ENCODE measurements at regions not wholly inside any gene's neighbourhood (a gene's known extent, or its start where the extent isn't known, plus 50 kb on each side); places are given as distances from the start of the nearest gene placed in this dataset.

DNA sequence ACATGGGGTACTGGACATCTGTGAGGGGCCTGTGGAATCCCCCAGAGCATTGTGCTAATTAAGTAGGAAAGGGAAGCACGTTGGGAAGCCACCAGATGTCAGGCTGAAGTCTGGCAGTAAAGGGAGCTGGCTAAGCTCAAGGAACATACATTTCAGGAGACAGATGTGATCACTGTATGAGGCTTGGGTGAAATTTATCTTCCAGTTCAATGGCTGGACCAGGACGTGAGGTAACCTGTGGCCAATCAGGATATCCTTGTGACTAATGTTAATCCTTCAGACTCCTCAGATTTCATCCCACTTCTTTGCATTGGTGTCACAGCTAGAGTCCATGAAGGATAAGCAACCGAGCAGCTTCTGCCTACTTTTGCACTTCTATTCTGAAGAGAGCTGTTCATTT, 110.2 kb upstream of the APP start:
- TF ChIP-seq GTF2F1 (IDR thresholded peaks at IDR 0.05; ENCODE audit: low read depth, low read length) (no peak), ELF1 (tag; IDR thresholded peaks at IDR 0.05) (no peak), LEF1 (IDR thresholded peaks at IDR 0.05) (no peak), MTA1 (IDR thresholded peaks at IDR 0.05; ENCODE audit: borderline replicate concordance) (no peak), BHLHE40 (IDR thresholded peaks at IDR 0.05; ENCODE audit: low read length) (no peak), SLC30A9 (CRISPR knock-in tag; IDR thresholded peaks at IDR 0.05) (no peak), NFIC (IDR thresholded peaks at IDR 0.05) (no peak), RFX1 (IDR thresholded peaks at IDR 0.05) (no peak), POLR2AphosphoS5 (IDR thresholded peaks at IDR 0.05; ENCODE audit: control insufficient read depth, insufficient read depth, low read depth, low read length) (no peak), CTCF (IDR thresholded peaks at IDR 0.05 in 2 of 3, conservative IDR thresholded peaks at IDR 0.05 in 1 of 3; ENCODE audit: insufficient read depth in 2 of 3, low read depth in 1 of 3, low read length in 3 of 3) (no peak), KAT7 (CRISPR knock-in tag; IDR thresholded peaks at IDR 0.05; ENCODE audit: borderline replicate concordance) (no peak)
